Forelimb muscle (tissue), 1 donor: ENCODE measurements at regions not wholly inside any gene's neighbourhood (a gene's known extent, or its start where the extent isn't known, plus 50 kb on each side); places are given as distances from the start of the nearest gene placed in this dataset.

Experiments used
- DNase-seq: peaks from one replicate; pipeline ENCODE4 v3.0.0-alpha.2; 2013; ENCODE audit warnings: low read depth

DNA sequence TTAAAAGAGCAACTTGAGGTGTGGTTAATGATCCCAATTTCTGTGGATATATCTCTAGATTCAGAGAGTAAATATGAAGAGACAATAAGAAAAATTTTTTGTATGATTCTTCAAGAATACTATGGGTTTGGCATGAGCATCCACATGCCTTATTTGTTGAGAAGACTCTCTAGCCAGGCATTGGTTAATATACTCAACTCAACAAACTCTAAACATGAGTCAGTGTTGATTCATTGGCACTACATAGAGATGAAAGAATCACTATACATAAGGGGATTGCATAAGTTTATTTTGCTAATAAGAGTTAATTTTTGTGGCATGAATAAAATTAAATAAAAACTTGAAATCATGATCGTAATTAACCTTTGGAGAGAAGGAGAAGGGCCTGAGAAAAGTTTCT lies 930.2 kb upstream of the LRRTM1 start:
- no peak for DNase-seq

DNA sequence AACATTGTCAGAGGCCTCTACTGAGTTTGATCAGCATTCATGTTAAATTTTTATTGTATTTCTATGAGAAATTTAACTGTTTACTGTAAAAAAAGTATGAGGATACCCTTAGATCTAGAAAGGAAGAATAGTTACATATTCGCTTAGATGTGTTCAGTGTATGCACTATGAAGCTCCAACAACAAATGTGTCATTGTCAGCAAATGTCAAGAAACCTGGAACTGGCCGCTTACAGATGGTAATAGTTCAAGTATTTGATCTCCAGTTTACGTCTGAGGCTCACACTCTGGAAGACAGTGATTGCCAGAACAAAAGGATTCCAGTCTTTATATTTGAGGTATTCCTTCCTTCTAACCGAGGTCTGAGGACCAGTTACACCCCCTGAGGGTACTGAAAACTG lies 921.2 kb upstream of the LRRTM1 start:
- no peak for DNase-seq

DNA sequence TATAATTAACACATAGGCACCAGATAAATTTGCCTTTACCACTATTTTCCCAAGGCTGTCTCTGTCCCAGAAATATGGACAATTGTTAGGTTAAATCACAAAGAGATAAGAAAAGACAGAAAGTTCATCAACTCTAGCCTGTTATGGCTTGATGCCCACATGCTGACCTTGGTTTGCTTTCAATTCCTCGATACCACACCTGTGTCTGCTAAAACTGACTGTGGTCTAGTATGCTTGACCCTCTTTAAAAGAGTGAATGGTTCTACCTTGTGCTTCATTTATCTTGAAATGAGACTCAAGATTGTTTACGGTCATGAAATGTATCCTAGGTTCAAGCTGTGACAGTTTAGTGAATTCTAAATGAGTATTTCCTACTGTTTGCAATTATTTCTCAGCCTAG lies 909.0 kb upstream of the LRRTM1 start:
- DNase-seq: no peak

- no peak for DNase-seq
Observed at GRCh38 chr2:81206216-81206615, 901.7 kb upstream of the LRRTM1 start.

- DNase-seq: no peak
Observed at GRCh38 chr2:81196933-81197628, 892.5 kb upstream of the LRRTM1 start.

GRCh38 chr2:81196383-81196851 lies 891.9 kb upstream of the LRRTM1 start:
- no peak for DNase-seq

GRCh38 chr2:81195774-81196382 lies 891.3 kb upstream of the LRRTM1 start:
- no peak for DNase-seq

DNA sequence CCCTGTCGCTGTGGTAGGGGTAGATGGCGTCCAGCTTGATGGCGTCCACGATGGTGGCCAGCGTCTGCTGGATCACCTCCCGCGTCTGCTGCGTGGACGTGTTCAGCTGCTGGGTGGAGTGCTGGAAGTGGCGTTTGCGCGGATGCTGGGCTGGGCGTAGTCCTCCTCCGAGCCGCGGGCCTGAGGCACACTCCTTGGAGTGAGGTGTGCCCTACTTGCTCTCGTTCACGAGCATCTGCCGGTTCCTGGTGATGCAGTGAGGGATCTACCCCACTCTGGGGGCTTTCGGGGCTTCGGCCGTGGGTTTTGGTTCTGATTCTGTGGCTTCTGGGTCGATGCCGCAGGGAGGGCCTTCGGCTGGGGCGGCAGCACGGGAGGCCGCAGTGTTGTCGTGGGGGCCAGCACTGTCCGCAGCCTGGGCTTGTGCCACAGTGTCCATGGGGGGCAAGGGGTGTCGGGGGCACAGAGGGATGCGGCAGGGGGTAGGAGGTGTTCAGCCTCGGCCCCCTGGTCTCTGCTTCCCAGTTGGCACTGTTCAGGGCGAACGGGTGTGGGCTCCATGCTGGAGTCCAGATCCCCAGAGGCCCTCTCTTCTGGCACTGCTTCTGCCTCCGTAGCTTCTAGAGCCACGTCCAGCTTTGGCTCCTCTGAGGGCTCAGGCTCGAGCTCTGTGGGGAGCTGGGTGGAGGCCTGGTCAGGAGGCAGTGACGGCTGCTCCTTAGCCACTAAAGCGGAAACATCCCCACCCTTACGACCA lies 890.6 kb upstream of the LRRTM1 start:
- DNase-seq: no peak

DNA sequence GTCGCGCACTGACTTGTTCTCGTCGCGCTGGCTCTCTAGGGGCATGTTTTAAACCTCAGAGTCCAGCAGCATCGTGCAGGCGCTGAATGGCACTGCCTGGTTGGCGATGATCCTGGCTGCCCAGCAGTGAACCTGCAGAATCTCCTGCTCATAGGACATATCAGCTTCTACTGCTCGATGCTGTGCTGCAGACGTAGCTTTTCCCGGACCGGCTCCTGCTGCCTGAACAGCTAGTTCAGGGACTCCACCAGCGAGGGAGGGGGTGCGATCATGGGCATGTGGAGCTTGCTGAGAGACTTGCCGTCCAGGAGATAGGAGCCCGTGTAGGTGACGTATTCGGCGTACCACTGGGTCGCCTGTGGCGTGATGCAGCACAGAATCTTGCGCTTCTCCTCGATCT lies 890.0 kb upstream of the LRRTM1 start:
- DNase-seq: no peak

DNA sequence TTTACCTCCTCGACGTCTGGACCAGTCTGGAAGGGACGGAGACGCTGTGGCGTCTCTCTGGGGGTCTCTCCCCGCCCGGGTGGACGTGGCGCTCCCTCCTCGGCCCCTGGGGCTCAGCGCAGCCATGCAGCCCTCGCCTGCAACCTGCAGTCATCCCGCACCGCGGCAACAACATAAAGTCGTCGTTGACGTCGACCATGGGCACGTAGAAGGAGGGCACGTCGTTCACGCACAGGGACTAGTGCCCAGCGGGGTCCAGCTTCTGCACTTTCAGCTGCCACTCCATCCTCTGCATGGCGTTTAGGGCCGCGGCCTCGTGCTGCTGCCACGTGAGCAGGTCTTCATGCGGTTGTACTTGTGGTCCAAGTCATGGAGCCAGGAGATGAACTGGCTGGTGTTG lies 889.6 kb upstream of the LRRTM1 start:
- no peak for DNase-seq

DNA sequence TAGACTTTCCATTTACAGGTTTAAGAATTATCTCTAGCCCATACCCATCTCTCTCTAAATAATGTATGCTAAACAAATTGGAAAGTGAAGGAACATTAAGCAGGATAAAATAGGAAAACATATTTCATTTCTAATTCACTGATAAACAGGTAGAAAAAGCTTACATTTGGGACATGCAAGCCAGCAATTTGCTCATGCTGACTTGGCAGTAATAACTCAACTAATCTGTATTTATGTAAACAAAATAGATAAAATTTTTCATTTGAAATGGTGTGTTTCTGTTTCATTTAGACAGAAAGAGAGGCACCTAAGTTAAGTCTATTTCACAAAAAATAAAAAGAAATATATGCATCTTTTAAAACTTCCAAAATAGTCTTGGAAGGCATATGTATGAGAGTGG lies 877.3 kb upstream of the LRRTM1 start:
- DNase-seq: no peak

DNA sequence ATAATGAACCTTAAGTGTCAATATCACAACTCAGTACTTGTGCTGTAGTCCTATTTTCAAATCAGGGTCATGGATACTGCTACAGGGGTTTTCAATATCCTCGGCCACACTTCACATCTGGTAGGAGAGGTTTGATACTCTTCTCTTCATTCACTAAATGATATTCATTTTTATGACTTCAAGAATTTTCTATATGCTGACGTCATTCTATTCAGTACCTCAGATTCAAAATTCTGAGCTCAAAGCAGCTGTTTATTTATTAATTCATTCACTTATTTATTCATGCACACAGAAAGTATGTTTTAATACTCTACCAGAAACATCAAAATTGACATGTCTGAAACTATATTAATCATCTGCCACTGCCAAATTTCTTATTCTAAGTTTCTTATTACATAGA lies 866.9 kb upstream of the LRRTM1 start:
- DNase-seq: no peak

DNA sequence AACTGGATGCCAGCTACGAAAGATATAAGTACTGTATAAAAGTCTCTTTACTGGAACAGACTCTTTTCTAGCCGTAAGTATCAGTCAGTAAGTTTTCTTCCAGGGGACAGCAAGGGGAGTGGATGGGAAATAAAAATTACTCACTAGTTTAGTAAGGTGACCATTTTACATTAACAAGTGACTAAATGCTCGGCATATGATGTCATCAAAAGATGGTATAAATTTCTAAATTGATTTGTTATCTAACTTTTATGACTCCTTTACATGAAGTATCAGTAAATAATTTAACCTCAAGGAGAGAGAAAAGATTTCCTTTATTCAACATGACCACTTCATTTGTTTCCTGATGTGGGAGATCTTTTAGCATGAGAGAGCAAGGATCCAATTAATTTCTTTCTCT lies 859.0 kb upstream of the LRRTM1 start:
- DNase-seq: no peak

GRCh38 chr2:81158505-81158904 lies 854.0 kb upstream of the LRRTM1 start:
- no peak for DNase-seq

- DNase-seq: no peak
Observed at GRCh38 chr2:81148323-81148722, 843.8 kb upstream of the LRRTM1 start.

GRCh38 chr2:81136296-81136695 lies 831.7 kb upstream of the LRRTM1 start:
- DNase-seq: no peak

DNA sequence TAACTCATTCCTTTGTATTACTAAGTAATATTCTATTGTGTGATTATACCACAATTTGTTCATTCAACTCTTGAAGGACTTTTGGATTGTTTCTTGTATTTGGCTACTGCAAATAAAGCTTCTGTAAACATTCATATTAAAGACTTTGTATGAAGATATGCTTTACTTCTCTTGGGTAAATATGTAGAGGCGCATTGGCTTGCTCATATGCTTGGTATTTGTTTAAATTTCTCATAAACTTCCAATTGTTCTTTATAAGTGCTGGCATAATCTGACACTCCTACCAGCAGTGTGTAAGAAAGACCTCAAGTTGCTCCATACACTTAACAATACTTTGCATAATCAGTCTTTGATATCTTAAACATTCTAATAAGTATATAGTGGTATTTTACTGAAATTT lies 792.8 kb upstream of the LRRTM1 start:
- DNase-seq: no peak

- DNase-seq: no peak
Observed at GRCh38 chr2:81093031-81093430, 788.5 kb upstream of the LRRTM1 start.

- DNase-seq: no peak
Observed at GRCh38 chr2:81087646-81088045, 783.1 kb upstream of the LRRTM1 start.

- DNase-seq: no peak
Observed at GRCh38 chr2:81084101-81084500, 779.5 kb upstream of the LRRTM1 start.

DNA sequence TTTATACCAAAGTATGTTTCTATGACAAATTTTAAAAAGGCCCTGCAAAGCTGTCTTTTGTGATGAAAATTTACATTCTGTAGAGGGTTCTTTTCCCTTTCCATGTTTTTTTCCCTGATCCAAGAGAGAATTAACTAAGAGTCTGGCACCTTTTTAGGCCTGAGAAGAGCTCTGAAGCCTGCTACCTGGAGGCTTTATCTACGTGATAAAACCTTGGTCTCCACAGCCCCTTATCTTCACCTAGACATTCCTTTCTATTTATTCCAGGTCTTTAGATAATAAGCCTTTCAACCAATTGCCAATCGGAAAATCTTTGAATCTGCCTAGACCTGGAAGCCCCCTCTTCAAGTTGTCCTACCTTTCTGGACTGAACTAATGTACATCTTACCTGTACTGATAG lies 774.1 kb upstream of the LRRTM1 start:
- no peak for DNase-seq

GRCh38 chr2:81078102-81078501 lies 773.5 kb upstream of the LRRTM1 start:
- no peak for DNase-seq

DNA sequence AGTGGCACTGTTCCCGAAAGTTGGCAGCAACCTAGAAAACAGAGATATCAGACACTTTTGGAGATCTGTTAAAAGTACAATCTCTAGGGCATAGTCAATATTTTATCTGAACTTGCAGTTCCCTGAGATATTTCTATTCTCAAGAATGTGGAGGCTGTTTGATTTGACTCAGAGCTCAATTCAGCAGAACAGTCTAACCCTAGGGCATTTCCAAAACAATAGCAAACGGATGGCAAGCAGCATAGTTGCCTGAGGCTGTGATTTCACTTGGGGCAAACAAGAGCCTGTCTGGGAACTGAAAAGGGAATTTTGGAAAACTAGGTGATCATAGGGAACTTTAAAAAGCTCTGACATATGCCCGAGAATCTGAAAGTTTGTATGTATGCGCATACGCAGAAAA lies 772.8 kb upstream of the LRRTM1 start:
- no peak for DNase-seq
